ENCODE measurements at regions not wholly inside any gene's neighbourhood (a gene's known extent, or its start where the extent isn't known, plus 50 kb on each side); places are given as distances from the start of the nearest gene placed in this dataset.

- DNase-seq = no peak
- no peak overlapping the region for H3K4me2 ChIP-seq (ENCODE audit: low read depth, low read length)
- H3K27ac ChIP-seq (ENCODE audit: low read length) = no peak overlapping the region
Measured at GRCh38 chrX:150035531-150035930, 97.2 kb upstream of the EOLA2 start.

GRCh38 chrX:150036181-150036580, 97.9 kb upstream of the EOLA2 start:
- Histone ChIP-seq H2AFZ (ENCODE audit: low read length) (no peak overlapping the region), H3K9ac (ENCODE audit: low read length) (no peak overlapping the region), H3K36me3 (replicated peaks; ENCODE audit: insufficient read depth, low read length) (no peaks in the 10 kb centered on the region), H3K27me3 (replicated peaks; ENCODE audit: insufficient read depth, low read length) (no peaks in the 10 kb centered on the region; the same call in 1 of the 2 replicates), H3K4me2 (ENCODE audit: low read depth, low read length) (no peak overlapping the region), H3K9me2 (replicated peaks; ENCODE audit: insufficient read depth, low read length) (no peaks in the 10 kb centered on the region), H3K79me2 (ENCODE audit: low read length) (no peaks in the 10 kb centered on the region), H4K20me1 (ENCODE audit: insufficient read depth, low read length) (no peaks in the 10 kb centered on the region), H3K9me3 (replicated peaks; ENCODE audit: insufficient read depth, low read length) (no peaks in the 10 kb centered on the region), H3K27ac (ENCODE audit: low read length) (no peak overlapping the region), H3F3A (ENCODE audit: insufficient read depth, low read length) (no peaks in the 10 kb centered on the region), H3K4me3 (ENCODE audit: low read length) (no peak overlapping the region), H3K4me1 (ENCODE audit: low read length) (no peaks in the 10 kb centered on the region)
- no peak for DNase-seq
- TF ChIP-seq CTCF (IDR thresholded peaks at IDR 0.05; ENCODE audit: low read length) (no peak), EZH2 (optimal IDR thresholded peaks at IDR 0.05; ENCODE audit: low read depth, low read length) (no peak), EZH2phosphoT487 (IDR thresholded peaks at IDR 0.05; ENCODE audit: low read length) (no peak)

More at GRCh38 chrX:150035531-150035930, 97.2 kb upstream of the EOLA2 start:
- H3K9me3 ChIP-seq (replicated peaks; ENCODE audit: insufficient read depth, low read length) = no peaks in the 10 kb centered on the region
- no peak overlapping the region for H2AFZ ChIP-seq (ENCODE audit: low read length)
- no peaks in the 10 kb centered on the region for H3K4me1 ChIP-seq (ENCODE audit: low read length)
- TF ChIP-seq EZH2 (optimal IDR thresholded peaks at IDR 0.05; ENCODE audit: low read depth, low read length) (no peak), EZH2phosphoT487 (IDR thresholded peaks at IDR 0.05; ENCODE audit: low read length) (no peak), CTCF (IDR thresholded peaks at IDR 0.05; ENCODE audit: low read length) (no peak)
- peaks cover 3% of the 10 kb centered on the region for H3K27me3 ChIP-seq (replicated peaks; ENCODE audit: insufficient read depth, low read length)
- H3F3A ChIP-seq (ENCODE audit: insufficient read depth, low read length) = no peaks in the 10 kb centered on the region
- H3K4me3 ChIP-seq (ENCODE audit: low read length) = no peak overlapping the region
- no peaks in the 10 kb centered on the region for H4K20me1 ChIP-seq (ENCODE audit: insufficient read depth, low read length)
- H3K79me2 ChIP-seq (ENCODE audit: low read length) = no peaks in the 10 kb centered on the region
- H3K36me3 ChIP-seq (replicated peaks; ENCODE audit: insufficient read depth, low read length) = no peaks in the 10 kb centered on the region
- H3K9ac ChIP-seq (ENCODE audit: low read length) = no peak overlapping the region
- no peaks in the 10 kb centered on the region for H3K9me2 ChIP-seq (replicated peaks; ENCODE audit: insufficient read depth, low read length)

- no peaks in the 10 kb centered on the region for H3K36me3 ChIP-seq (replicated peaks; ENCODE audit: insufficient read depth, low read length)
- H3K79me2 ChIP-seq (ENCODE audit: low read length) = no peaks in the 10 kb centered on the region
- TF ChIP-seq CTCF (IDR thresholded peaks at IDR 0.05; ENCODE audit: low read length) = no peak
- no peak for TF ChIP-seq EZH2 (optimal IDR thresholded peaks at IDR 0.05; ENCODE audit: low read depth, low read length)
- no peak for TF ChIP-seq EZH2phosphoT487 (IDR thresholded peaks at IDR 0.05; ENCODE audit: low read length)
- H3K4me2 ChIP-seq (ENCODE audit: low read depth, low read length) = no peak overlapping the region
- DNase-seq = no peak
- no peaks in the 10 kb centered on the region for H4K20me1 ChIP-seq (ENCODE audit: insufficient read depth, low read length)
- no peaks in the 10 kb centered on the region for H3K9me3 ChIP-seq (replicated peaks; ENCODE audit: insufficient read depth, low read length)
- H3K4me3 ChIP-seq (ENCODE audit: low read length) = no peak overlapping the region
- no peaks in the 10 kb centered on the region; the same call in 1 of the 2 replicates for H3K27me3 ChIP-seq (replicated peaks; ENCODE audit: insufficient read depth, low read length)
- H3K9me2 ChIP-seq (replicated peaks; ENCODE audit: insufficient read depth, low read length) = no peaks in the 10 kb centered on the region
- no peak overlapping the region for H3K27ac ChIP-seq (ENCODE audit: low read length)
- H3K9ac ChIP-seq (ENCODE audit: low read length) = no peak overlapping the region
- H3K4me1 ChIP-seq (ENCODE audit: low read length) = no peaks in the 10 kb centered on the region
- no peaks in the 10 kb centered on the region for H3F3A ChIP-seq (ENCODE audit: insufficient read depth, low read length)
- H2AFZ ChIP-seq (ENCODE audit: low read length) = no peak overlapping the region
Measured at GRCh38 chrX:150036641-150037040, 98.3 kb upstream of the EOLA2 start.

Measured in MM.1S (cell line).